GM21423 (cell line): ENCODE measurements at regions not wholly inside any gene's neighbourhood (a gene's known extent, or its start where the extent isn't known, plus 50 kb on each side); places are given as distances from the start of the nearest gene placed in this dataset.

Experiments used
- ATAC-seq: cut with Tn5 transposase; IDR thresholded peaks from one replicate; pipeline ENCODE4 v1.9.1; 2021; ENCODE audit warnings: mild to moderate bottlenecking, moderate library complexity; ENCODE audit not compliant: unreplicated experiment

GRCh38 chr3:117356091-117356705, 646.6 kb downstream of the TUSC7 start:
- no peak for ATAC-seq

- no peak for ATAC-seq
Observed at GRCh38 chr3:117358717-117359314, 649.2 kb downstream of the TUSC7 start.

- no peak for ATAC-seq
Observed at GRCh38 chr3:117366574-117366973, 657.0 kb downstream of the TUSC7 start.

- no peak for ATAC-seq
Observed at GRCh38 chr3:117367861-117368260, 658.3 kb downstream of the TUSC7 start.

GRCh38 chr3:117380631-117381030, 671.1 kb downstream of the TUSC7 start:
- ATAC-seq = no peak

GRCh38 chr3:117393119-117393518, 683.5 kb downstream of the TUSC7 start:
- no peak for ATAC-seq

- ATAC-seq = no peak
Observed at GRCh38 chr3:117398141-117398899, 688.7 kb downstream of the TUSC7 start.

- ATAC-seq = no peak
Observed at GRCh38 chr3:117399311-117400078, 689.9 kb downstream of the TUSC7 start.

- no peak for ATAC-seq
Observed at GRCh38 chr3:117400303-117400702, 690.7 kb downstream of the TUSC7 start.

- no peak for ATAC-seq
Observed at GRCh38 chr3:117404141-117404540, 694.6 kb downstream of the TUSC7 start.

- no peak for ATAC-seq
Observed at GRCh38 chr3:117404730-117405129, 695.2 kb downstream of the TUSC7 start.

- ATAC-seq = no peak
Observed at GRCh38 chr3:117405359-117405758, 695.8 kb downstream of the TUSC7 start.

GRCh38 chr3:117407317-117407716, 697.7 kb downstream of the TUSC7 start:
- no peak for ATAC-seq

- ATAC-seq = no peak
Observed at GRCh38 chr3:117408811-117409210, 699.2 kb downstream of the TUSC7 start.

- no peak for ATAC-seq
Observed at GRCh38 chr3:117409256-117409655, 699.7 kb downstream of the TUSC7 start.

- no peak for ATAC-seq
Observed at GRCh38 chr3:117409701-117410459, 700.3 kb downstream of the TUSC7 start.

- ATAC-seq = no peak
Observed at GRCh38 chr3:117411971-117412370, 702.4 kb downstream of the TUSC7 start.

- no peak for ATAC-seq
Observed at GRCh38 chr3:117417411-117417810, 707.8 kb downstream of the TUSC7 start.

GRCh38 chr3:117427081-117427480, 717.5 kb downstream of the TUSC7 start:
- ATAC-seq = no peak

GRCh38 chr3:117433427-117433826, 723.8 kb downstream of the TUSC7 start:
- no peak for ATAC-seq
